IMR-90 (cell line): ENCODE measurements at regions not wholly inside any gene's neighbourhood (a gene's known extent, or its start where the extent isn't known, plus 50 kb on each side); places are given as distances from the start of the nearest gene placed in this dataset.

Experiments used
- ATAC-seq: fragments of 200-7000 bp; cut with Tn5 transposase; 2 replicates; pipeline ENCODE4 v1.9.1; 2020; ENCODE audit warnings: low read depth, mild to moderate bottlenecking, moderate library complexity
- BruUV-seq: library from RNA; stranded (reverse); fragments of 400-500 nt; replicated peaks from 2 replicates; lab custom pipeline; 2021; lab: Mats Ljungman, UMichigan
- CTCF ChIA-PET: fragments of 300-600 bp; formaldehyde crosslinking; extraction: SDS; loops from one replicate; lab custom pipeline; 2021; ENCODE audit warnings: antibody characterized with exemption; lab: Yijun Ruan, JAX
- POLR2A ChIA-PET: fragments of 300-600 bp; sonication (Branson Sonifier 250); formaldehyde crosslinking; loops from one replicate; lab custom pipeline; 2022; ENCODE audit warnings: antibody characterized with exemption; ENCODE audit not compliant: unreplicated experiment; lab: Charles Lee
- DNase-seq: peaks from one replicate; pipeline ENCODE4 v3.0.0; 2013
- H2AFZ ChIP-seq: replicated peaks from 2 replicates; pipeline ENCODE3; 2013; ENCODE audit warnings: low read length, mild to moderate bottlenecking; ENCODE audit not compliant: poor library complexity
- H2AK5ac ChIP-seq: 2 replicates; pipeline ENCODE4 v1.6.1; 2013; ENCODE audit warnings: low read depth, low read length, inconsistent platforms
- H2AK9ac ChIP-seq: replicated peaks from 2 replicates; pipeline ENCODE3; 2013; ENCODE audit warnings: mild to moderate bottlenecking, low read depth, low read length, moderate library complexity; ENCODE audit not compliant: poor library complexity
- H2BK120ac ChIP-seq: 2 replicates; pipeline ENCODE4 v1.6.1; 2013; ENCODE audit warnings: low read depth, low read length, inconsistent platforms
- H2BK15ac ChIP-seq: 3 replicates; pipeline ENCODE4 v1.6.1; 2013; ENCODE audit warnings: low read depth, low read length, inconsistent platforms
- H2BK20ac ChIP-seq: 2 replicates; pipeline ENCODE4 v1.6.1; 2013; ENCODE audit warnings: low read depth, mild to moderate bottlenecking, inconsistent platforms, low read length, moderate library complexity
- H2BK5ac ChIP-seq: 2 replicates; pipeline ENCODE4 v1.6.1; 2013; ENCODE audit warnings: mild to moderate bottlenecking, low read depth, low read length, inconsistent platforms; ENCODE audit not compliant: poor library complexity, severe bottlenecking
- H3K14ac ChIP-seq: replicated peaks from 2 replicates; pipeline ENCODE4 v1.6.1; 2013; ENCODE audit warnings: low read depth, low read length, inconsistent platforms
- H3K18ac ChIP-seq: 2 replicates; pipeline ENCODE4 v1.6.1; 2013; ENCODE audit warnings: low read depth, low read length, control low read depth
- H3K23ac ChIP-seq: 2 replicates; pipeline ENCODE4 v1.6.1; 2013; ENCODE audit warnings: low read depth, low read length, inconsistent platforms
- H3K27ac ChIP-seq: 2 replicates; pipeline ENCODE4 v1.5.1; 2013; ENCODE audit warnings: mild to moderate bottlenecking, control low read depth, low read length; ENCODE audit not compliant: insufficient read depth
- H3K27me3 ChIP-seq: 2 replicates; pipeline ENCODE4 v1.6.1; 2013; ENCODE audit warnings: low read length; ENCODE audit not compliant: control insufficient read depth, insufficient read depth
- H3K36me3 ChIP-seq: 2 replicates; pipeline ENCODE4 v1.6.1; 2013; ENCODE audit warnings: low read length, mixed read lengths; ENCODE audit not compliant: control insufficient read depth, insufficient read depth
- H3K4ac ChIP-seq: 2 replicates; pipeline ENCODE4 v1.6.1; 2013; ENCODE audit warnings: low read depth, low read length, inconsistent platforms
- H3K4me1 ChIP-seq: 2 replicates; pipeline ENCODE4 v1.6.1; 2013; ENCODE audit warnings: low read length, mixed read lengths; ENCODE audit not compliant: control insufficient read depth, insufficient read depth
- H3K4me2 ChIP-seq: 2 replicates; pipeline ENCODE4 v1.6.1; 2013; ENCODE audit warnings: low read depth, mild to moderate bottlenecking, control low read depth, low read length, moderate library complexity
- H3K4me3 ChIP-seq: 2 replicates; pipeline ENCODE4 v1.5.1; 2013; ENCODE audit warnings: low read depth, mild to moderate bottlenecking, control low read depth, low read length, moderate library complexity; ENCODE audit not compliant: insufficient read depth
- H3K56ac ChIP-seq: 2 replicates; pipeline ENCODE4 v1.6.1; 2013; ENCODE audit warnings: low read length, inconsistent platforms; ENCODE audit not compliant: insufficient read depth; ENCODE audit errors: extremely low read depth
- H3K79me1 ChIP-seq, 2 experiments: 2 replicates each; pipeline ENCODE4 v1.6.1; 2013; ENCODE audit warnings: low read length in 2 of 2, inconsistent platforms in 1 of 2, low read depth in 1 of 2
- H3K9ac ChIP-seq: 2 replicates; pipeline ENCODE4 v1.6.1; 2013; ENCODE audit warnings: low read depth, low read length, control low read depth
- H3K9me1 ChIP-seq: 2 replicates; pipeline ENCODE4 v1.6.1; 2013; ENCODE audit warnings: low read length, inconsistent platforms; ENCODE audit not compliant: insufficient read depth
- H3K9me3 ChIP-seq: 2 replicates; pipeline ENCODE4 v1.6.1; 2013; ENCODE audit warnings: low read length; ENCODE audit not compliant: control insufficient read depth, insufficient read depth
- H4K20me1 ChIP-seq: 2 replicates; pipeline ENCODE4 v1.6.1; 2013; ENCODE audit warnings: low read length, inconsistent platforms; ENCODE audit not compliant: insufficient read depth
- H4K5ac ChIP-seq: 2 replicates; pipeline ENCODE4 v1.6.1; 2013; ENCODE audit warnings: mild to moderate bottlenecking, low read depth, low read length, control low read depth
- H4K8ac ChIP-seq, 2 experiments: 2 replicates each; pipeline ENCODE4 v1.6.1; 2013; ENCODE audit warnings: low read depth in 2 of 2, low read length in 2 of 2, control low read depth in 1 of 2, inconsistent platforms in 1 of 2
- H4K91ac ChIP-seq: 2 replicates; pipeline ENCODE4 v1.6.1; 2013; ENCODE audit warnings: low read depth, low read length, inconsistent platforms; ENCODE audit not compliant: insufficient read depth
- CEBPB ChIP-seq: IDR thresholded peaks from 2 replicates; pipeline ENCODE4 v1.6.1; 2012; ENCODE audit warnings: low read depth, low read length, improper control_type of control experiment
- CHD1 ChIP-seq: IDR thresholded peaks from 2 replicates; pipeline ENCODE4 v1.6.1; 2012; ENCODE audit warnings: low read depth, low read length, improper control_type of control experiment
- MAFK ChIP-seq: IDR thresholded peaks from 2 replicates; pipeline ENCODE4 v1.6.1; 2012; ENCODE audit warnings: low read depth, low read length, improper control_type of control experiment
- MAZ ChIP-seq: IDR thresholded peaks from 2 replicates; pipeline ENCODE4 v1.6.1; 2012; ENCODE audit warnings: low read depth, mild to moderate bottlenecking, low read length, improper control_type of control experiment, moderate library complexity, borderline replicate concordance
- MXI1 ChIP-seq: IDR thresholded peaks from 2 replicates; pipeline ENCODE4 v1.6.1; 2012; ENCODE audit warnings: low read depth, mild to moderate bottlenecking, low read length, moderate library complexity, borderline replicate concordance
- NFE2L2 ChIP-seq: fragments of 150-350 bp; IDR thresholded peaks from 2 replicates; pipeline ENCODE4 v1.6.1; 2016; ENCODE audit warnings: low read depth, mild to moderate bottlenecking, low read length
- POLR2A ChIP-seq: IDR thresholded peaks from 2 replicates; pipeline ENCODE4 v1.6.1; 2012; ENCODE audit warnings: mild to moderate bottlenecking, low read depth, low read length
- RCOR1 ChIP-seq: IDR thresholded peaks from 2 replicates; pipeline ENCODE4 v1.6.1; 2012; ENCODE audit warnings: mild to moderate bottlenecking, low read length, improper control_type of control experiment; ENCODE audit not compliant: insufficient replicate concordance
- RFX5 ChIP-seq: IDR thresholded peaks from 2 replicates; pipeline ENCODE4 v1.8.0; 2012; ENCODE audit warnings: low read depth, mild to moderate bottlenecking, low read length, moderate library complexity
- SMC3 ChIP-seq: fragments of 150-350 bp; IDR thresholded peaks from 2 replicates; pipeline ENCODE4 v1.6.1; 2016; ENCODE audit warnings: low read depth, mild to moderate bottlenecking, antibody characterized with exemption, low read length, moderate library complexity
- WGBS, 2 experiments: methylation state at CpG; one replicate each; pipeline versions ENCODE4 v1.1.5 to v1.1.7; 2013; ENCODE audit warnings: missing lambda C conversion rate in 2 of 2; ENCODE audit not compliant: insufficient read length in 1 of 2; ENCODE audit errors: extremely low coverage in 2 of 2; 5-methylcytosine and 5-hydroxymethylcytosine counted together
- dilution Hi-C: fragments of 300-500 bp; cut with HindIII; formaldehyde crosslinking; loops from one replicate; pipeline ENCODE4 v1.14.3; 2018; ENCODE audit warnings: low sequenced_read_pairs; ENCODE audit not compliant: unreplicated experiment
- in situ Hi-C: fragments of 300-500 bp; cut with MboI; formaldehyde crosslinking; loops from 3 replicates; pipeline ENCODE4 v1.14.3; 2019; ENCODE audit warnings: low sequenced_read_pairs, inconsistent platforms, mixed read lengths
- intact Hi-C: fragments of 100-400 bp; cut with micrococcal nuclease; formaldehyde crosslinking; loops from 2 replicates; pipeline ENCODE4 v1.10.0; 2022
- TF ChIP-seq, protein P1 (sequence below): conservative IDR thresholded peaks from 2 replicates; pipeline ENCODE4 v1.5.1; 2012; ENCODE audit warnings: mild to moderate bottlenecking, low read depth, low read length, improper control_type of control experiment
- TF ChIP-seq, protein P2 (sequence below): fragments of 150-350 bp; IDR thresholded peaks from 2 replicates; pipeline ENCODE4 v1.6.1; 2016; ENCODE audit warnings: low read depth, mild to moderate bottlenecking, low read length, moderate library complexity, borderline replicate concordance

DNA sequence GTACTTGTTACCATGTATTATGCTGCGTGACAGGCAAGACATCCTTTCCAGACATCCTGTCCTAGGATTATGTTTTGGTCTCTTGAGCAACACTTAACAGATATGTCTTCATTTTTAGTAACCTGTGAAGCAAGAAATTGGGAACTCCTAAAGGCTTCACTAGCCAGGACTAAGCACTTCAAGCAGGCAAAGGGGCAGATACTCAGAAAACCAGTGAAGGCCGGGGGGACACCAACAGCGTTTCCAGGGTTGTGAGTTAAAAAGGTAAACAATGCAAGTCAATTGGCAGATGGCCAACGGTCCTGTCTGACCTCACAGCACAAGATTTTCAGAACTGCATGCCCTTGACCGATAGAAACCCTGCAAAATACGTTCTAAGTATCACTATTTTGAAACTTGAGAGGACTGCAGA, 77.6 kb upstream of the SFMBT2 start:
- no peak overlapping the region for H3K27ac ChIP-seq
- H3K56ac ChIP-seq = no peak overlapping the region
- ATAC-seq (no peak; the same call in 1 of the 2 replicates), DNase-seq (peak; percentile 15)
- in situ Hi-C loops = no loop called here
- H2AFZ ChIP-seq = no peak overlapping the region
- no peak overlapping the region for H2AK9ac ChIP-seq
- no peak overlapping the region for H3K14ac ChIP-seq
- H3K18ac ChIP-seq = no peak overlapping the region
- no peaks in the 10 kb centered on the region for H4K20me1 ChIP-seq
- no peak overlapping the region for H4K5ac ChIP-seq
- H2BK20ac ChIP-seq = no peak overlapping the region
- no peak overlapping the region for H2BK5ac ChIP-seq
- no peak overlapping the region for H4K91ac ChIP-seq
- H4K8ac ChIP-seq = no peak overlapping the region
- H3K4me3 ChIP-seq = no peak overlapping the region
- CTCF ChIA-PET = interaction anchor here (0.6 kb wide), 1 partner anchor 984 kb away, joined by 3 read pairs; no protein-coding TSS in a partner anchor
- dilution Hi-C loops = no loop called here
- H3K4me1 ChIP-seq = no peaks in the 10 kb centered on the region
- no peak overlapping the region for H3K4ac ChIP-seq
- no CpG with 5 or more reads among the region's 6 CpGs for WGBS, 2 experiments
- H2BK15ac ChIP-seq = no peak overlapping the region
- no peaks in the 10 kb centered on the region for H3K79me1 ChIP-seq
- H3K36me3 ChIP-seq = no peaks in the 10 kb centered on the region
- H3K9ac ChIP-seq = no peak overlapping the region
- intact Hi-C loops = no loop called here
- no peak overlapping the region for H2BK120ac ChIP-seq
- no TSS peak for BruUV-seq
- TF ChIP-seq MAFK = no peak
- TF ChIP-seq, protein P1, sequence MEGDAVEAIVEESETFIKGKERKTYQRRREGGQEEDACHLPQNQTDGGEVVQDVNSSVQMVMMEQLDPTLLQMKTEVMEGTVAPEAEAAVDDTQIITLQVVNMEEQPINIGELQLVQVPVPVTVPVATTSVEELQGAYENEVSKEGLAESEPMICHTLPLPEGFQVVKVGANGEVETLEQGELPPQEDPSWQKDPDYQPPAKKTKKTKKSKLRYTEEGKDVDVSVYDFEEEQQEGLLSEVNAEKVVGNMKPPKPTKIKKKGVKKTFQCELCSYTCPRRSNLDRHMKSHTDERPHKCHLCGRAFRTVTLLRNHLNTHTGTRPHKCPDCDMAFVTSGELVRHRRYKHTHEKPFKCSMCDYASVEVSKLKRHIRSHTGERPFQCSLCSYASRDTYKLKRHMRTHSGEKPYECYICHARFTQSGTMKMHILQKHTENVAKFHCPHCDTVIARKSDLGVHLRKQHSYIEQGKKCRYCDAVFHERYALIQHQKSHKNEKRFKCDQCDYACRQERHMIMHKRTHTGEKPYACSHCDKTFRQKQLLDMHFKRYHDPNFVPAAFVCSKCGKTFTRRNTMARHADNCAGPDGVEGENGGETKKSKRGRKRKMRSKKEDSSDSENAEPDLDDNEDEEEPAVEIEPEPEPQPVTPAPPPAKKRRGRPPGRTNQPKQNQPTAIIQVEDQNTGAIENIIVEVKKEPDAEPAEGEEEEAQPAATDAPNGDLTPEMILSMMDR = no peak
- no peak for TF ChIP-seq NFE2L2
- TF ChIP-seq RCOR1 = no peak
- TF ChIP-seq CHD1 = no peak
- TF ChIP-seq CEBPB = no peak
- no peak for TF ChIP-seq RFX5
- no peak for TF ChIP-seq SMC3
- TF ChIP-seq, protein P2, sequence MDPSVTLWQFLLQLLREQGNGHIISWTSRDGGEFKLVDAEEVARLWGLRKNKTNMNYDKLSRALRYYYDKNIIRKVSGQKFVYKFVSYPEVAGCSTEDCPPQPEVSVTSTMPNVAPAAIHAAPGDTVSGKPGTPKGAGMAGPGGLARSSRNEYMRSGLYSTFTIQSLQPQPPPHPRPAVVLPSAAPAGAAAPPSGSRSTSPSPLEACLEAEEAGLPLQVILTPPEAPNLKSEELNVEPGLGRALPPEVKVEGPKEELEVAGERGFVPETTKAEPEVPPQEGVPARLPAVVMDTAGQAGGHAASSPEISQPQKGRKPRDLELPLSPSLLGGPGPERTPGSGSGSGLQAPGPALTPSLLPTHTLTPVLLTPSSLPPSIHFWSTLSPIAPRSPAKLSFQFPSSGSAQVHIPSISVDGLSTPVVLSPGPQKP = no peak
- no peak for TF ChIP-seq MAZ
- no peak for TF ChIP-seq POLR2A
- no peak for TF ChIP-seq MXI1
- POLR2A ChIA-PET = interaction anchor here (0.7 kb wide), 1 partner anchor 257 kb away, joined by 8 read pairs; no protein-coding TSS in a partner anchor
- H3K27me3 ChIP-seq = no peaks in the 10 kb centered on the region; the same call in 1 of the 2 replicates
- H3K23ac ChIP-seq = no peak overlapping the region
- no peaks in the 10 kb centered on the region for H3K9me3 ChIP-seq
- H3K9me1 ChIP-seq = no peaks in the 10 kb centered on the region
- no peak overlapping the region for H2AK5ac ChIP-seq
- H3K4me2 ChIP-seq = peak overlapping the region; percentile 20; the same call in 1 of the 2 replicates
